ENCODE measurements at regions not wholly inside any gene's neighbourhood (a gene's known extent, or its start where the extent isn't known, plus 50 kb on each side); places are given as distances from the start of the nearest gene placed in this dataset.

DNA sequence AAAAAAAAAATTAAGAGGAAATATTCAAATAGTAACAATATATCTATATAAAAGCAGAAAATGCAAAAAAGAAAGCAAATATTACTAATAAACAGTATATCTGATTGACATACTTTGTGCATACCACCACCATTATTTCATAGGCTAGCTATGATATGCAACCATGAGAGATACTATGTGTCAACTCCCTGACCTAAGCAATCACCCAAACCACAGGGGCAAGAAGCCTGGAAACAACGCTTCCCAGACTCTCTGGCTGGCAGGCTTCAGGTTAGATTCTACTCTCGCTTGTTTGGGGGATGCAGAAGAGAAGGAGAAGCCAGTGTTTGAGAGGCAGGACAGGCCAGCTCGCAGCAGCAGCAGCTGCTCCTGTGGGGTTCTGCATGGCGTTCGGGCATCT is 169.3 kb upstream of the TPM1 start:
- no peak for TF ChIP-seq CTCF (IDR thresholded peaks at IDR 0.05; ENCODE audit: low read depth, low read length, missing input control)
- TF ChIP-seq REST (IDR thresholded peaks at IDR 0.05): no peak
- no peak for TF ChIP-seq MAX (IDR thresholded peaks at IDR 0.05)
- TF ChIP-seq, protein P1, sequence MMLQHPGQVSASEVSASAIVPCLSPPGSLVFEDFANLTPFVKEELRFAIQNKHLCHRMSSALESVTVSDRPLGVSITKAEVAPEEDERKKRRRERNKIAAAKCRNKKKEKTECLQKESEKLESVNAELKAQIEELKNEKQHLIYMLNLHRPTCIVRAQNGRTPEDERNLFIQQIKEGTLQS (IDR thresholded peaks at IDR 0.05): no peak
- TF ChIP-seq RAD21 (IDR thresholded peaks at IDR 0.05): no peak
- no peak for TF ChIP-seq YY1 (IDR thresholded peaks at IDR 0.05)
- no peak for TF ChIP-seq SP1 (IDR thresholded peaks at IDR 0.05)
- no peak for TF ChIP-seq TAF1 (conservative IDR thresholded peaks at IDR 0.05)
- no peak for TF ChIP-seq RXRA (IDR thresholded peaks at IDR 0.05)
- TF ChIP-seq JUND (IDR thresholded peaks at IDR 0.05): no peak
- TF ChIP-seq FOXA1 (IDR thresholded peaks at IDR 0.05): no peak
- no peak for TF ChIP-seq ZBTB33 (IDR thresholded peaks at IDR 0.05)
- no peak for TF ChIP-seq GABPA (IDR thresholded peaks at IDR 0.05 in 1 of 2, conservative IDR thresholded peaks at IDR 0.05 in 1 of 2)

Measured in liver (tissue), 3 donors.